ENCODE measurements at regions not wholly inside any gene's neighbourhood (a gene's known extent, or its start where the extent isn't known, plus 50 kb on each side); places are given as distances from the start of the nearest gene placed in this dataset.

DNA sequence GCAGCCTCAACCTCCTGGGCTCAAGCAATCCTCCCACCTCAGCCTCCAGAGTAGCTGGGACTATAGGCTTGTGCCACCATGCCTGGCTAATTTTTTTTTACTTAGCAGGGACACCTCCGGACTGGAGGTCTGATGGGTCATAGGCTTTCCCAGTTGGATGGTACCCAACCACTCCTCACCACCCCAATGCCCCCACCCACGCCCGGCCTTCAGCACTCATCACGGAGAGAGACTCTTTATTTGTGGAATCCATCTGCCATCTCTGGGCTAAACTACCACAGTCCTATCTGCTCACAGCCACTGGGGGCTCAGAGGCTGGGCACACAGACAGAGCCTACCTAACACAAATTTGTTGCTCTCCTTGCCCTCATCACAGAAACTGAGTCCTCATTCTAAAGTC, 58.3 kb upstream of the STXBP1 start:
- DNase-seq (ENCODE audit: low spot score): no peak

DNA sequence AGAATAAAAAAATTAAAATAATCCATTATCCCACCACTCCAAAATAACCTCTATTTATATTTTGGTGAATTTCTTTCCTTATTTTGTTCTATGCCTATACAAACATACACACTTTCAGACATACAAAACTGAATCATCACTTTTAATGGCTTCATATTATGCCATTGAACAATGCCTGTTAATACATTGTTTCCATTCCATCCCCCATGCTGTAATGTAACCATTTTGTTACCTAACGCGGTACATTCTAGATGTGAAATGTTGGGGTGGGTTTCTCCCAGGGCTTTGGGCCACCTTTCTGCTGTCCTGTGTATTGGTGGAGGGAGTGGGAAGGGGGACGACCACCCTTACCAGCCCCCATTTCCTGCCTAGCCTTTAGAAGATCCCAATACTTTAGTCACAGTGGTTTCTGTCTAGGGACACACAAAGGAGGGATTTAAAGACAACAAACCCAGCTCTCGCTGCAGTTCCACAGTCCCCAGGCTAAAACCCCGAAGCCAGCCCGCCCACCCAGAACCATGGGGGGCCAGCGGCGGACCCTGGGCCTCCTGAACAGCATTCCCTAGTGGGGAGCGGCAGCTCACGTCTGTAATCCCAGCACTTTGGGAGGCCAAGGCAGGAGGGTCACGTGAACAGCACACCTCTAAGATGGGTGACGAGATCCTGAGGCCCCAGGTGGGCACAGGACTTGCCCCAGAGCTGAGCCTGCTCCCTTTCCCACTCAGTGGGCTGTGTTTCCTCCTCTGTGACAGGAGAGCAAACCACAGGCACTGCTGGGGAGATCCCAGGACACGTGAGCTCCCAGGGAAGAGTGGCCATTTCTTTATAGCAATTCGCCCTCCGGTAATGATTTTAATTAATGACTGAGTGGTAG, 56.9 kb upstream of the STXBP1 start:
- no peak for DNase-seq (ENCODE audit: low spot score)

DNA sequence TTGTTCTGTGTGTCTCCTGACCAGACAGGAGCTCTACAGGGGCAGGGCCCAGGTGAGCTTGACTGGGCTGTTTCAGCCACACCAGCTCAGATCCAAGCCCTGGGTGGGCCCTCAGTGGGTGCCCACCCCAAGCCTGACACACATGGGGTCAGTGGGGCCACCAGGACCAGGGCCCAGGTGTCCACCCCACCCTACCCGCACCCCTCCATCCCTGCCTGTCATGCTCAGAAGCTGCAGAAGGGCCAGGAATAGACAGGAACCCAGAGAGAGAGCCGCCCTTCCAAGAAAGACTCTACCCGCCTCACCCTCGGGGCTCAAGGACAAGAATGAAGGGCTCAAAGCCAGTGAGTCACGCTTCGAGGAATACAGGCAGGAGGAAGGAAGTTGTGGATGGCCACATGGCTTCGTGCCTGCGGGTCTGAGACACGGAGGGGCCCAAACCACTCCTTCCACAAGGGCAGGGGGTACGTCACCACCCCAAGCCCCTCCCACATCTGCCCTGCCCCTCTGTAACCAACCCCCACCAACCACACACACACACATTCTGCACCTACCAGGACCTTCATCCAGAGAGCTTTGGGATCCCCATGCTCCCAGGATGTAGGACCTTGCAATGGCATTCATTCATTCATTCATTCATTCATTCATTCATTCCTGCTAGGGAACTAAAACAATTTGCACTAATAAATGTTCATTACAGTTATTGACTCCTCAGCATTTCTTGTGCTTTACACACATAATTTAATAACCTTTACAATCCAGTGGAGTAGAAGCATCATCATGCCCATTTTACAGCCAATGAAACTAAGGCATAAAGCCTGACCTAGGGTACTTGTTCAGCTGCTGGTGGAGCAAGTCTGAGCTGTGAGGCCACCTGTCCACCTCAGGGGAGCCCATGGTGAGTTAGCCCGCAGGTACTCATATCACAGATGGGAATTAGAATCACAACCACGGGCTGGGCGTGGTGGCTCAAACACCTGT, 55.9 kb upstream of the STXBP1 start:
- DNase-seq (ENCODE audit: low spot score): peak; percentile 96

DNA sequence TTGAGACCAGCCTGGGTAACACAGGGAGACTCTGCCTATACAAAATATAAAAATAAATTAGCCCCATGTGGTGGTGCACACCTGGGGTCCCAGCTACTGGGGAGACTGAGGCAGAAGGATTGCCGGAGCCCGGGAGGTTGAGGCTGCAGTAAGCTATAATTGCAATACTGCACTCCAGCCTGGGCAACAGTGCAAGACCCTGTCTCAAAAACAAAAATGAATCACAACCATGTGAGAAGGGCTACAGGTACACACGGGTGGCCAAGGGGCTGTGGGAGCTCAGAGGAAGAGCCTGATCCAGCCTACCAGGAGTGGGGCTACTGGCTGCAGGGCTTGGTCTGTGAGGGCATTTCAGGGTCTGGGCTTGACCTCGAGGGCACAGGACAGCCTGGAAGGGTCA, 55.2 kb upstream of the STXBP1 start:
- no peak for DNase-seq (ENCODE audit: low spot score)

DNA sequence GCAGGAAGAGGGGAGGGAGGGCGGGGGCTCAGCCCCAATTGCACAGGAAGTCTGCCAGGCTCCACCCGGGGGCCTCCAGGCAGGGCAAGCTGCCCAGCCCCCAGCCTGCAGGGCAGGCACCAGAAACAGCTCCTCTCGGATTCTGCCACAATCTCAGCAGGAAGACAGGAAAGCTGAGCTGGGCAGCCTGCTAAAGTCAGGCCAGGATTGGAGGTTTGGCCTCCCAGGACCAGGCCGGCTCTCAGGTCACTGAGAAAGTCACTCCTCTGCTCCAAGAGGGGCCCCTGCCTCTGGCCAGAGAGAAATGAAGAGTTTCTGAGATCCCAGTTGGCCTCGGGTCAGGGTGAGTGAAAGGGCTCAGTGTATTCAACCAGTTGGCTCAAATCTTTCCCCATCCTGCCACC, 54.6 kb upstream of the STXBP1 start:
- peak; percentile 60 for DNase-seq (ENCODE audit: low spot score)

DNA sequence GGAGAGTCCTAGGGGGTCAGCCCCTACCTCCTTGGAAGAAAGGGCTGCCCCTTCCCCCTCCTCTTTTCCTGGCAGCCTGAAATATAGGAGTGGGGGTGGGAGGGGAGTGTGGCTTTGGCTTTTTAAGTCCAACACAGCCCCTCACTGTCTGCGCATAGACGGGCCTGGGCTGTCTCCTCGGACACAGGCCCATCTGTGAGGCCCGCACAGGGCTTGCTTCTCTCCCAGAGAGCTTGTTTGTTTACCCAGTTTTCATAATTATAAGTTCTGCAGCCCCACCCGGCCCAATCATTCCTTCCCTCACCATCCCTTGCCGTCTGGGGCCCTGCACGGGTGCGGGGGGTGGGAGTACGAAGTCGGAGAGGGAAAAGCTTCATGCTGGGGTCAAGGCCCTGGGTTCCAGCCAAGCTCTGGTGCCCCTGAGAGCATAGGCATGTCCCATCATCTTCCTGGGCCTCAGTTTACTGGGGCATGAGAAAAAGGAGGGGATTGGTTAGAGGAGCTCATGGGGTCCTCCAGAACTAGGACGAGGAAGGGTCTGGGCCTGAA, 54.0 kb upstream of the STXBP1 start:
- DNase-seq (ENCODE audit: low spot score): no peak

DNA sequence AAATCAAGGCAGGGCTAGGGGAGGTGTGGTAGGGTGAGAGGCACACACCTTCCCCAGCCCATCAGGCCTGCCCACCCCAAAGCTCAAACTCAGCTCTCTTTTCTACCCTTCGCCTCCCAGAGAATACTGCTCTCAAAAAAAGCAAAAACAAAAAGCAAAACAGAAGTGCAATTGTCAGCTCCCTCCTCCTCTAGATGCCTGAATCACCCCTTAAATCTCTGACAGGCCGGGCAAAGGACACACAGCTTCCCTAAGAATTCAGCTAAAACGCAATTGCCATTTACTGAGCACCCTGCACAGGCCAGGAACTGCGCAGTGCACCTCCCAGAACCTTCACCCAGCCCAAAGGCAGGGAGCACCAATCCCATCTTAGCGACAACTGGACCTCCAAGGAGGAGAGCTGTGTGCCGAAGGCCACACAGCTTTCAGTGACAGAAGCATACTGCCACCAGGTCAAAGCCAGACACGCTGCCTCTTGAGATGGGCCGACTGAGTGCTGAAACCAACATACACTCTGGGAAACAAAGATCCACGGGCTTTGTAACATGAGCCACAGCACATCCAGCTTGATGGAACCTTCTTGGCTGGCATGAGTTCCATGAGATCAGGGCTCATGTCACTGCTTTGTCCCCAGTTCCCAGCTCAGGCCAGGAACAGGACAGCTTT, 53.4 kb upstream of the STXBP1 start:
- no peak for DNase-seq (ENCODE audit: low spot score)

DNA sequence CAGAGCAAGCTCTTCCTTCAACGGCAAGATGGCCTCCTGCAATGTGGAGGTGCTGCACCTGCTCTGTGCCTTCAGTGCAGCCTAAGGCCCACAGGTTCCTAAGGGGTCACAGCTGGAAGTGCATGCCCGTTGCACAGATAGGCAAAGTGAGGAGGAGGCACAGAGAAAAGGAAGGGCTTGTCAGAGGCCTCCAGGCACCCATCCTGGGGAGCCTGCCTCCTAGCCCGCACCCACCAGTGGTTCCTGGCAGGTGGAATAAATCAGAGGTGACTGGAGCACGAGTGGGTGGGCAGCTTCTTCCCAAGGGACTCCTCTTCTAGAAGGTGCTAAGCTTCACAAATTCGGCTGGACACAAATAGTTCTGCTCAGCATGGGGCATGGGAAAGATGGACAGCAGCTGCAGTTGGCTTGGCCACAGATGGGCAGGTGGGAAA, 52.8 kb upstream of the STXBP1 start:
- no peak for DNase-seq (ENCODE audit: low spot score)

DNA sequence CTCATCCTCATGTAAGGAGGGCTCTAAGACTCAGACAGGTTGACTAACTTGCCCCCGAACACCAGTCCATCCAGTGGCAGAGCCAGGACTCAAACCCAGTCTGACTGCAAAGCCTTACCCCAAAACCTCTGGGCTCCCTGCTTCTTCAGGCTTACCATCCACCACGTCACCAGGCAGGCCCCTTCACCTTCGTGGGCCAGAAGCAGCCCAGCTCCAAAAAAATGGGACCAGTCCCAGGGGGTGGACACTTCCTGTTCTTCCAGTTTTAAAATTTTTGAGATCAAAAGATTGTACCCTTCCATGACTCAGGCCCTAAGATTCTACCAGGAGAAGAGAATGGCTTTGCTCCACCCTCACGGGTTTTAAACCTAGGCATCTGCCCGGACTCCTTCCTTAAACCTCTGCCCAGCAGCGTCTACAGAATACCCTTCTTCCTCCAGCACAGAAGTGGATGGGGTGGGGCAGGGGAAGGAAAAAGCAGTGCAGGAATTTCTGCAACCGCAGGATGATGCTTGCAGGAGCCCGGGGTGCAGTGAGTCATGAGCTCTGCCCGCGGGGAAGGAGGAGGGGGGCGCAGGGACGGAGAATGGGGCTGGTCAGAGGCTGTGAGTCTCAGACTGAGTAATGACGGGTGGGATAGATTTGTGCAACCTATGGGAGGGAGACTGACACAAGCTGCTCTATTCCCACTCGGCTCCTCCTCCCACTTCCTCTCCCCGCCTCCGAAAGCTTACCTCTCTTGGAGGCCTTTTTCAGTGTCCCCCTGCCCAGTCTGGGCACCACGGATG, 50.4 kb upstream of the STXBP1 start:
- DNase-seq (ENCODE audit: low spot score): peak; percentile 96

Measured in AG08395 (cell line).